Amniotic stem cell (primary cell): ENCODE measurements at regions not wholly inside any gene's neighbourhood (a gene's known extent, or its start where the extent isn't known, plus 50 kb on each side); places are given as distances from the start of the nearest gene placed in this dataset.

Source experiments
- DNase-seq: peaks from one replicate; lab custom pipeline; 2025; lab: John Stamatoyannopoulos, UW

DNA sequence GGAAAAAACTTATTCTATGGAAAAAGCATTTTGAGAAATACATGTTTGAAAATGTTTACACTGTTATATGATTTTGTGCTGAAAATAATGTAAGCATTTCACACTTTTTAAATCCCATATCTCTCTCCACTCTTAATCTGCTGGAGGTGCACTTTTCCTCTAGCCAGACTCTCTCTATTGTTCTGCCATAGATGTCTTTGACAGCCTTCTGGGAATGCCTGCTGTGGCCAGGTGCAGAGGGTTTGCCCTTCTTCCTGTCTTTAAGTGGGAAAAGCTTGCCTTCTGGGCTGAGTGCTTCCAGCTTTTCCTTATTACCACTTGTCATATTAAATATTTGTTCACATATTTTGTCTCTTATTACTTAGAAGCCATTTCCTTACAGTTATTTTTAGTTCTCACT, 60.1 kb upstream of the PPM1H start:
- DNase-seq = no peak

DNA sequence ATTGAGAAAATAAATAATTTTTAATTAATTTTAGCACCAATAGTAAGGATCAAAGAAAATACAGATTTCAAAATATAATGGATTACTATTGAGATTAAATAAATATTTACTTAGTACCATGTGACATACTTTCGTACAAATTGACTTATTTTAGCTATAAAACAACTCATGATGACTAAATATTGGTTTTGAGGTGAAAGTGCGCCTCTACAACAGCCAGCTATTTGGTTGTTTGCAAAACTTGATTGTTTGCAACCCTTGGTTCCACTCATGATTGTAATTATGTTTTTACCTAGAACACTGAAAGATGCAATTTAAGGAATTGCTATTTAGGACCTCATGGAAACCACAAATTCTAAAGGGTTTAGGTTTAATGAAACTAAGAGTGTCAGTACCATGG, 51.9 kb upstream of the PPM1H start:
- no peak for DNase-seq
